Right lobe of liver (tissue), 6 donors: ENCODE measurements at regions not wholly inside any gene's neighbourhood (a gene's known extent, or its start where the extent isn't known, plus 50 kb on each side); places are given as distances from the start of the nearest gene placed in this dataset.
A peak's percentile ranks its signal among the peaks of the same experiment; 100 is the strongest.

Experiments used
- ATAC-seq, 4 donors: fragments of 200-7000 bp; cut with Tn5 transposase; one replicate each; pipeline ENCODE4 v1.9.1; 2020; ENCODE audit warnings: mild to moderate bottlenecking in 4 of 4, moderate library complexity in 4 of 4
- DNase-seq, 3 donors: peaks; one replicate each; pipeline ENCODE4 v3.0.0-alpha.2; 2020
- H3K27ac ChIP-seq, 3 donors: fragments of 200-600 bp; one replicate each; pipeline ENCODE4 v1.8.0; 2022
- H3K27me3 ChIP-seq, 2 donors: fragments of 200-600 bp; one replicate each; pipeline ENCODE4 v1.8.0; 2022
- H3K36me3 ChIP-seq, 4 donors: fragments of 200-600 bp; sonication (generic) in 1 of 4; one replicate each; pipeline versions ENCODE4 v1.5.1 to v1.8.0; 2017 to 2022; ENCODE audit warnings: control low read depth in 1 of 4
- H3K4me1 ChIP-seq, 4 donors: fragments of 200-600 bp; sonication (generic) in 1 of 4; one replicate each; pipeline versions ENCODE4 v1.5.1 to v1.8.0; 2017 to 2022; ENCODE audit warnings: control low read depth in 1 of 4
- H3K4me3 ChIP-seq, 3 donors: fragments of 200-600 bp; one replicate each; pipeline ENCODE4 v1.8.0; 2022
- H3K9me3 ChIP-seq, 4 donors: fragments of 200-600 bp; sonication (generic) in 1 of 4; one replicate each; pipeline versions ENCODE4 v1.5.1 to v1.8.0; 2017 to 2022; ENCODE audit warnings: control low read depth in 1 of 4
- POLR2A ChIP-seq: fragments of 450-650 bp; IDR thresholded peaks from one replicate; pipeline ENCODE4 v1.6.1; 2017; ENCODE audit warnings: antibody characterized with exemption, mild to moderate bottlenecking
- WGBS: methylation state at CpG from one replicate; pipeline ENCODE4 v1.1.6; 2018; ENCODE audit warnings: low coverage, low lambda C conversion rate; ENCODE audit not compliant: insufficient coverage; ENCODE audit errors: missing lambda C conversion rate; 5-methylcytosine and 5-hydroxymethylcytosine counted together
- intact Hi-C, 2 donors: fragments of 100-400 bp; cut with DNase I; formaldehyde crosslinking; loops; one replicate each; pipeline versions ENCODE4 v1.11.2 to v1.14.1; 2022
- TF ChIP-seq, protein P1 (sequence below), 4 donors: fragments of 200-600 bp in 3 of 4; fragments of 450-650 bp in 1 of 4; IDR thresholded peaks; one replicate each; pipeline versions ENCODE4 v1.5.1 to v1.8.0; 2016 to 2022; ENCODE audit warnings: antibody characterized with exemption in 4 of 4, mild to moderate bottlenecking in 2 of 4
- donor health status: DM: no; HTN: yes; CAD: no.
- donor health status: DM: no; HTN: no; CAD: no.
- donor health status: DM: no; HTN: no; CAD: no.
- donor health status: DM: no; HTN: yes; CAD: no.
- donor health status: DM: no; HTN: yes; CAD: no.

DNA sequence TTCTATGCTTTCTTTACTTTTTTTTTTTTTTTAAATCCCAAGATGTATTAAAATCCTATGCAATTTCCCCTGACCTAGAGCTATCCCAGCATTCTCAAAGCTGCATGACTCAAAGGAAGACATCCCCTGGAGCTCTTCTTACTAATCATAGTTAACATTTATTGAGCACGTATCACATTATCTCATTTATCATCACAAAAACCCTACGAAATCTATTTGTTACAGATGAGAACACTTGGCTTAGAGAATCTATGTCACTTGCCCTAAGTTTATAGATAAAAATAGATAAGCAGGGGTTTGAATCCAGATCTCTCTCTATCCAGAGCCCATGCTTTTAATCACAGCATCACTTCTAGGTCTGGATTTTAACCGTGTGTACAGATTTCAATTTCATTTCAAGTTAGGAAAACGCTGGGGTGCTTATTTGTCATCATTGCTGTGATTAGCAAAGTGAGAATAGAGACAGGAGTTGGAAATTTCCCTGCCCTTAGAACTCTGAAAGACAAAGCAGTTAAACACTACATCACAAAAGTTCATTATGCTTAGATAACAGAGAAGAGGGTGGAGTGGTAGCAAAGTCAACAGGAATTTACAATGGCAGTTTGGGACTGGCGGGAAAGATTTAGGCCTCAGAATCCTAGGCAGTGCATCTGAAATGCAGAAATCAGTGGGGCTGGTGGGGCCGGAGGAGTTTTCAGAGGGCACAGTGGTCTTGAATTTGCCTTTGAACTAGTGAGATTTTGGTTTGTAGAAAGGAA lies 177.7 kb upstream of the FRMD6 start:
- H3K4me3 ChIP-seq = no peak overlapping the region
- ATAC-seq (no peak), DNase-seq (no peak)
- TF ChIP-seq POLR2A = no peak
- TF ChIP-seq, protein P1, sequence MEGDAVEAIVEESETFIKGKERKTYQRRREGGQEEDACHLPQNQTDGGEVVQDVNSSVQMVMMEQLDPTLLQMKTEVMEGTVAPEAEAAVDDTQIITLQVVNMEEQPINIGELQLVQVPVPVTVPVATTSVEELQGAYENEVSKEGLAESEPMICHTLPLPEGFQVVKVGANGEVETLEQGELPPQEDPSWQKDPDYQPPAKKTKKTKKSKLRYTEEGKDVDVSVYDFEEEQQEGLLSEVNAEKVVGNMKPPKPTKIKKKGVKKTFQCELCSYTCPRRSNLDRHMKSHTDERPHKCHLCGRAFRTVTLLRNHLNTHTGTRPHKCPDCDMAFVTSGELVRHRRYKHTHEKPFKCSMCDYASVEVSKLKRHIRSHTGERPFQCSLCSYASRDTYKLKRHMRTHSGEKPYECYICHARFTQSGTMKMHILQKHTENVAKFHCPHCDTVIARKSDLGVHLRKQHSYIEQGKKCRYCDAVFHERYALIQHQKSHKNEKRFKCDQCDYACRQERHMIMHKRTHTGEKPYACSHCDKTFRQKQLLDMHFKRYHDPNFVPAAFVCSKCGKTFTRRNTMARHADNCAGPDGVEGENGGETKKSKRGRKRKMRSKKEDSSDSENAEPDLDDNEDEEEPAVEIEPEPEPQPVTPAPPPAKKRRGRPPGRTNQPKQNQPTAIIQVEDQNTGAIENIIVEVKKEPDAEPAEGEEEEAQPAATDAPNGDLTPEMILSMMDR (IDR thresholded peaks at IDR 0.05) = no peak
- peaks cover 0 to 3% (median 0%) of the 10 kb centered on the region in 4 donors for H3K4me1 ChIP-seq
- H3K36me3 ChIP-seq = no peaks in the 10 kb centered on the region
- intact Hi-C loops = no loop called here
- no peak overlapping the region for H3K27ac ChIP-seq
- 82% methylated on average over 6 of the region's 6 CpGs for WGBS
- no peaks in the 10 kb centered on the region for H3K27me3 ChIP-seq
- no peaks in the 10 kb centered on the region for H3K9me3 ChIP-seq

DNA sequence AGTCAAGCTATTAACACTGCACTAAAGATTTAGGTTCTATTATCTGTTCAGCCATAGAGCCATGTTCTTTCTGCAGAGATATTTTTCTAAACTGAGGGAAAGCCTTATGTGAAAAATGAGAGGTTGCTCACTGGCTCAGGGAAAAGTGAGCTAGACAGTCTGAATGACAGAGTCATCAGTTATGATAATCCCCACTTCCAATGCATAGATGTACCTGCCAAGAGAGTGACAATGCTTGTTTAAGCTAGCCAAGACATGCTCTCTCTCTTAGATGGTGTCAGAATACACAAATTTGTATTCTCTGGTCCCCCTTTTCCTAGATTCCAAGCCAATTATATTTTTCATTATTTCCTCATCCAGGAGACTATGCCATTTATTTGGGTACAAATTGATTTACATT lies 176.9 kb upstream of the FRMD6 start:
- Histone ChIP-seq H3K27ac (no peak overlapping the region), H3K27me3 (no peaks in the 10 kb centered on the region), H3K4me3 (no peak overlapping the region), H3K36me3 (no peaks in the 10 kb centered on the region), H3K4me1 (peaks cover 0 to 3% (median 0%) of the 10 kb centered on the region in 4 donors), H3K9me3 (no peaks in the 10 kb centered on the region)
- TF ChIP-seq POLR2A = no peak
- TF ChIP-seq, protein P1 (IDR thresholded peaks at IDR 0.05) = no peak
- DNase-seq (no peak), ATAC-seq (no peak)
- intact Hi-C loops = no loop called here

DNA sequence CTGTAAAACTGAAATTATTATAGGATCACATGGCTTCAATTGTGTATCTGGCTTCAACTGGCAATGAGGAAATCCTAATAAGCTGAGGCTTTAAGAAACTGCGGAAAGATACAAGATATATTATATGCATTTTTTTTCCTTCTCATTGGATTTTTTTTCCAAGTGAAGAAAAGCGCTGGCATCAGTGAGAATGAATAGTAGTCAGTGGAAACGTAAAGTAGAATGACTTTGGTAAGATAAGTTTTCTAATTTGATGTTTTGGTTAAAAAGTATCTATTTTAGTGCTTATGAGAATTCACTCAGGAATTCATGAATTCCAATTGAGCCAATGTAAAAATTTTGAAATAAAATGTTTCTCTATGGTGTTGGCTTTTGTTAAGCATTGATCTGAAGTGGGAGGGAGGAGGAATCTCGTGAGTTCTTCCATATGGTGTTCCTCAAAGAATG lies 173.5 kb upstream of the FRMD6 start:
- peaks cover 0 to under 1% (median 0%) of the 10 kb centered on the region in 4 donors for H3K4me1 ChIP-seq
- ATAC-seq = no peak
- no peak overlapping the region for H3K27ac ChIP-seq
- no peaks in the 10 kb centered on the region for H3K27me3 ChIP-seq
- no peaks in the 10 kb centered on the region for H3K9me3 ChIP-seq
- no peaks in the 10 kb centered on the region for H3K36me3 ChIP-seq
- DNase-seq = no peak
- no peak overlapping the region for H3K4me3 ChIP-seq
- intact Hi-C loops = no loop called here
- TF ChIP-seq POLR2A = no peak
- TF ChIP-seq, protein P1 (IDR thresholded peaks at IDR 0.05) = no peak
- 89% methylated on average over 4 of the region's 4 CpGs for WGBS

DNA sequence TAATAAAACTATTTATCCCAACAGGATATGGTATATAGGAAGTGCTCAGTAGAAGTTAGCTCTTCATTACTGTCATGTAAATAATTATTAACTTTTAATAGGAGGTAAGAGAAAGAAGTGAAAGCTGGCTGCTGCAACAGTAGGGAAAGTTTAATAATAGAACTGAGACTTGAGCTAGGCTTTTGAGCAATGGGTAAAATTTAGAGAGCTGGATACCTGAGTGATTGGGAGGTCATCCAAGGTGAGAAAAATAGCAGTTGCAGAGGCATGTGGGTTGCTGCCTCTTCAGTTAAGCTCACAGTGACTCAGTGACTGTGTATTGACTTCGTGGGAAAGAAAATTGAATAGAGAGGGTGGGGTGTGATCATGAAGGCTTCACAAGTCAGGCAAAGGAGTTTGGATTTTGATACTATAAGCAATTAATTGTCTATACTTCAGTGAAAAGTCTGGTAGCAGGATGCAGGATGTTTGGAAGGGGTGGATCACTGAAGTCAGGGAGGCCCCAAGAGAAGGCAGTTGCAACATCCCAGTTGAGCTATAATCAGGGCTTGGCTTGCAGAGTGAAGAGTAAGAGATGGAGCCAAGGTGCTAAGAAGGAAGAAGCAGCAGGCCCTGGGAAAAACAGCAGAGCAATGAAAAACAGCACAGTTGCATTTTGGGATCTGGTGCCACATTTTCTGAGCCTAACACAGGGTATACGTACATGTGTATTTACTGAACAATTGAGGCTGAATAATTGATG lies 172.0 kb upstream of the FRMD6 start:
- Histone ChIP-seq H3K4me1 (no peaks in the 10 kb centered on the region), H3K4me3 (no peak overlapping the region), H3K9me3 (no peaks in the 10 kb centered on the region), H3K27ac (no peak overlapping the region), H3K27me3 (no peaks in the 10 kb centered on the region), H3K36me3 (no peaks in the 10 kb centered on the region)
- intact Hi-C loops = no loop called here
- TF ChIP-seq, protein P1 (IDR thresholded peaks at IDR 0.05) = no peak
- TF ChIP-seq POLR2A = no peak
- ATAC-seq (peak in 1 of 4 donors; percentile 28), DNase-seq (no peak)
- 89% methylated on average over 2 of the region's 2 CpGs for WGBS
